ENCODE measurements at regions not wholly inside any gene's neighbourhood (a gene's known extent, or its start where the extent isn't known, plus 50 kb on each side); places are given as distances from the start of the nearest gene placed in this dataset.
A peak's percentile ranks its signal among the peaks of the same experiment; 100 is the strongest.

DNA sequence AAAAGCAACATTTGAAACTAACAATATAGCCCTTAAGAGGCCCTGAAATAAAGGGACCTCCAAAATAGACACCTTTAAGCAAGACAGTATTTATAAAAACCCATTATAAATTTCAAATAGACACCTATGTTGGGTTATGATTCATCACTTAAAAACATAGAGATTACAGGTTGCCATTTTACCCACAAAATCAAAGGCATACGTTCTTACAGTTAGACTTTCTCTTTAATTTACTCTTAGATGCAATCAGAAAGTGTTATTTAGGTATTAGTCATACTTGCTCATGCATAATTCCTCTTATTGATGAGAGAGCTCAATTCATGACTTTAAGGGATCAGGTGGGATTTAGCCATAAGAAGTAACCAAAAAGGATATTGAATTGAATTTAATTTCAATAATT is 51.5 kb upstream of the TMEM200A start:
- DNase-seq: no peak

DNA sequence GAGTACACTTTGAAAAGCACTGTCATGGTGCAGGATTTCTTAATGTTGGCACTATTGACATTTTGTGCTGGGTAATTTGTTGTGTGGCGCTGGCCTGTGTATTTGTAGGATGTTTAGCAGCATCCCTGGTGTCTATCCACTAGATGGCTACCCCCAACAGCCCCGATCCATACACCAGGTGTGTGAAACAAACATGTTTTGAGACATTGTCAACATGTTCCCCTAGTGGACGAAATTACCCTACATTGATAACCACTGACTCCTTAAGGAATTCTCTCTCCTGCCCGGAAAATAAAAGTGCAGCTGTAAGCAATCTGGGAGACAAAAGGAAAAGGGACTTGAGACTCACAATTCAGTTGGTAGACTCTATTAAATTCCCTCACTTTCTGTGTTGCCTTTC is 52.6 kb upstream of the TMEM200A start:
- DNase-seq: no peak

DNA sequence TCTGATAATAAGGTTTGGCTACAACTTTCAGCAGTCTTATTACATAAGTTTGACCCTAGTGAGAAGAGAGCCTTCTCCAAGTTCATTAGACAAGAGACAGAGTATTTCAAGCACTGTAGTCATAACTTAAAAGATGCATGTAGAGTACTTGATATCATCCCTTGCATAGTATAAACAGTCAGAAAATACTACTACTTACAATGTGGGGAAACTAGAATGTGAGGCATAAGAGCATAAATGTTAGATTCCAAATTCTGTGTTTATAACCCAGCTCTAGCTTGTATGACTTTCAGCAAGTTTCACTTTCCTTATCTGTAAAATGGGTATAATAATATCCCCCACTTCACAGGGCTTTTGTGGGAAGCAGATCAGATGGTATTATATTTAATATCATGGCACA is 56.8 kb upstream of the TMEM200A start:
- DNase-seq: no peak

DNA sequence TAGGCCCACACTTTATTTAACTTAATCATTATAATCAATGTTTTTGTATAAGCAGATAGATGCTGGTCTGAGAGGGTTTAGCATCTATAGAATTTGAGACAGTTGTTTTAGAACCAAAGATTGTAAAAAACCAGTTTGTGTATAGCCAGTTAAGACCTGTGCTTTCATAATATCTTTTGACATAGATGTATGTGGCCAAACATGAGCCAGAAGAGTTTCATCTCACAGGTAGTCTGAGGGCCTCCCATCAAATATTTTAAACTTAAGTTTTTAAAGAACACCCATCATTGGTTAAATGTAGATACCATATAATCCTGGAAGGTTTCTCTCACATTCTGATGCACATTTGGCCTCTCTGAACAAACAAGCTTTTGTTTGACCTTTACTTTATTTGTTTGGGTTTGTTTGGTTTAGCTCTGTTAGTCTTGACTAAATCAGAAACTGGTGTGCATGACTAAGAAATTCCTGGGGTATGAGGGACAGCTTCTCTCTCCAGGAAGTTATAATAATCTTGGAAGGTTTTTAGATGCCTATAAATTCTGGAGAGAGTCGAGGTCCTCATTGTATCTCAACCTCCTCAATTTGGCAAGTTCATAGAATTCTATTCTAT is 58.0 kb upstream of the TMEM200A start:
- no peak for DNase-seq

DNA sequence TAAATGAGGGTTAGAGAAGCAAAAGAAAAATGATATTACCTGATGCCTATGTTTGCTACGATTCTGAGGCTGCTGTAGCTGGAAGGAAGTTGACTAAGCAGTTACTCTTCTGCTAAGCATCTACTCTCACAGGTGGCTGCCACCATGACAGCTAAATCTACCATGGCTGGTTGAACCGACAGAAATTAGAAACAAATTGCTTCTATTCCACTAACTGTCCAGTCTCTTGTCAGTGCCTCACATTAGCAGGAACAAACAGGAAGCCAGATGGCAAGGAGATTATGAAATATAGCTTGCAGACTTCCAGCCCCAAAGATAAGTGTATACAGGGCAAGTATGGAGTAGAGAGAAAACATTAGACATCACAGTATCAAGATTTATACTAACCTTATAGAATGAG is 59.4 kb upstream of the TMEM200A start:
- DNase-seq: peak; percentile 77 to 84

DNA sequence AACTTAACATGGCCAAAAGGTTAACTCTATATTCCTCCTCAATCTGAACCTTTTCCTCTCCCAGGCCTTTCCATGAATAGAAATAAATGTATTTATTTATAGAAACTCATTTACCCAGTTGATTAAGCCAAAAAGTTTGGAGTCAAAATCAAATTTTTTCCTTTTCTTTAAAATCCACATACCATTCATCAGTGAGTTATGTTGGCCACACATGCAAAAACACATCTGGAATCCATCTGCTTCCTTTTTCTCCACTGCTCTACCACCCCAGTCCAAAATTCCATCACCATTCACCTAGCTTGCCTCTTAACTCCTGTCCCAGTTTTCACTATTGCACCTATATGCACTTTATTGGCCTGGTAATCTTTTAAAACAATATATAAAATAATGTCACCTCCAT is 62.4 kb upstream of the TMEM200A start:
- DNase-seq: no peak

DNA sequence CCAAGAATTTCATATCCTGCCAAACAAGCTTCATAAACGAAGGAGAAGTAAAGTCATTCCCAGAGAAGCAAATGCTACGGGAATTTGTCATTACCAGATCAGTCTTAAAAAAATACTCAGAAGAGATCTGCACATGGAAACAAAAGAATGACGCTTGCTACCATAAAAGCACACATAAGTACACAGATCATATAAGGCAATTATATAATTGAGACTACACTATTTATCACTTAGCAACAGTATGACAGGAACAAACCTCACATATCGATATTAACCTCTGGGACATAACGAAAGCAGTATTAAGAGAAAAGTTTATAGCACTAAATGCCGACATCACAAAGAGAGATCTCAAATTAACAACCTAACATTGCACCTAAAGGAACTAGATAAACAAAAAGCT is 67.6 kb upstream of the TMEM200A start:
- no peak for DNase-seq

DNA sequence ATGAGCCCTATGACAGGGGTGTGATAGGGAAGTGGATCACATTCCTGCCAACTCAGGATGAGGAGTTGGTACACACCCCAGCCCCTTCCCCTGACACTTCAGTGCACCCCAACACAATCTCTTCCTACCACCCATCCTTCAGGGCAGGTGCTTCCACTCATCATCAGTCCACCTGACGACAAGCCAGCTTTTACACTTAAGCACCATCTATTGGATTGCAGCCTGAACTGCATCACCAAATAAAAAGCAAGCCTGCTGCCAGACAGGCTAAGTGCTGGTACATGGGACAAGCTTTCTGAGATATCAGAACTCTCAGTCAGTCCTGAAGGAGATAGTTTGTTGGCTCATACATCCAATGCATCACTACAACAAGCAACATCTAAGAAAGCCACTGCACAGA is 69.0 kb upstream of the TMEM200A start:
- DNase-seq: no peak

DNA sequence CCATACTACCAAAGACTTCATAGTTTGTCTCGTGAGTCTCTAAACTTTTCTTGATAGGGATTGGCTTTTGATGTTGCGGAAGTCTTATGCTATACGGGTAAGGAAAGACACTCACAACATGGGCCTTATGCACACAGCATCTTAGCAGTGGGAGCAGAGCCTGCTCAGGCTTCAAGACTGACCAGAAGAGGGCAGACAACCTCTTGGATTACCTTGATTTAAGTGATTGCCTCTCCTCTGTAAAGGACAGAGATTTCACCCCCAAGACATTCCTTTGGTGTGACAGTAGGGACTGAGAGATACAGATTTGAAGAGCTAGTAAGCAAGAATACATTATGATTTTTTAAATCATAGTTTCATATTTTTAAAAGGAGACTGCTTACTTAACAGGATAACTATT is 71.0 kb upstream of the SAMD3 start:
- DNase-seq: peak; percentile 38 to 55

DNA sequence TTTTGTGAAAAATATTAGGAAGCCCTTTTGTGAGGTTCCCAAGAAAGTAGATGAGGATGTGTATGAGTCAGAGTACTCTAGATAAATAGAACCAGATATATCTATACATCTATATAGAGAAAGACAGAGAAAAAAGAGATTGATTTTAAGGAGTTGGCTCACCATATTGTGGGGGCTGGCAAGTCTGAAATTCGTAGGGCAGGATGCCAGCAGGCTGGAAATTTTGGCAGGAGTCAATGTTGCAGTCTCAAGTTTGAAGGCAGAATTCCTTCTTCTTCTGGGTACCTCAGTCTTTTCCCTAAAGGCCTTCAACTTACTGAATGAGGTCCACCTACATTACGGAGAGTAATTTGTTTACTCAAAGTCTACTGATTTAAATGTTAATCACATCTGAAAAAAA is 65.3 kb upstream of the SAMD3 start:
- DNase-seq: no peak

DNA sequence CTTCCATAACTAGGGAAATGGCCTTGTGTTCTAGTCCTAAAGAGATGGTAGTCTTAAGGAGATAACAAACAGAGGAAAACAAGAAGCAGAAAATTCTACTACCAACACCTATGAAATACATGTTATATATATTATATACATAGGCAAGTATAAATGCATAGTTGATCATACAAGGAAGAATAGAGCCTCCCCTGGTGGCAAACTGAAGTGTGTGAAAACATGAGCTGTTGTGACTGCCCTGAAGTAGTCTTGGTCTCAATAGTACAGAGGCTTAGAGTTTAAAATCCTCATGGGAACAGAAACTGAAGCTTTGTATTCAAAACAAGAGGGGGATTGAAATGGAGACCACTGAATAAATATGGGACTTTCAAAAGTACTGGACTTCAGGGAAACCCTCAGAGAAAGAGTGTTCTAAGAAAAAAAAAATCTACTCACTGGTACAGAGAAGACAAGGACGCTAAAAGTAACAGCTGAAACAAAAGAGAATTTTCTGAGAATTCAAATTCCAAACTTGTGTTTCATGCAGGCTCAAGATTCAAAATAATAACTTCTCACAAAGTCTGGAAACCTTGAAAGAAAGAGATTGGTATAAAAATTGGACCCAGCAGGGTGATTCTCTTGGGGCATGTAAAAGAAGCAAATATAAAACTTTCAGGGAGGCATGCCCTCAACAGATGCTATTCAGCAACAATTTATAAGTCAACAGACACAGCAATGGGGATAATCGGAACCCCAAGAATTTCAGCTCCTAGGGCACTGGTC is 59.7 kb upstream of the SAMD3 start:
- DNase-seq: peak; percentile 44 to 53

DNA sequence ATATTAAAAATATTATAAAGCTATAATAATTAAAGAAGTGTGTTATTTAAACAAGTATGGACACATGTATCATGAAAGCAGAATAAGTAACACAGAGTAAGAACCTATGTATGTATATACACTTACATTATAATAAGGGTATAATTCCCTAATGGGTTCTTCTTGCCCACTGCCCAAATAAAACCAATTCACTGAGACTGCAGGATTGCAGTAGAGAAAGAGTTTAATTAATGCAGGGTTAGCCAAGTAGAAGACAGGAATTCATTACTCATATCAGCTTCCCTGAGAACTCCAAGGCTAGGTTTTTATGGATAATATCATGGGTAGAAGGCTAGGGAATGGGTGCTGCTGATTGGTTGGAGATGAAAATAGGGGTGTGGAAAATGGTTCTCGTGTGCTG is 53.8 kb upstream of the SAMD3 start:
- DNase-seq: no peak

DNA sequence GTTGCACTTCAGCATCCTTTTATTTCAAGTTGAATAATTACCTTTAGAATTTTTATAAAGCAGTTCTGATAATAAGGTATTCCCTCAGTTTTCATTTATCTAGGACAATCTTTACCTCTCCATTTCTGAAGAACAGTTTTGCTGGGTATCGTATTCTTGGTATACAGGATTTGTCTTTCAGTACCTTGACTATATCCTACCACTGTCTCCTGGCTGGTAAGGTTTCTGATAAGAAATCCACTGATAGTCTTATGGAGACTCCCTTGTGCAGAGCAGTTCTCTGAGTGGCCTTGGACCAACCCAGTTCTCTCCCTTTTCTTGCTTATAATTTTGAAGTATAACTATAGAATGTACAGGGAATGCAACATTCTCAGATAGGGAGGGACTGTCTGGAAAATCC is 51.3 kb upstream of the SAMD3 start:
- DNase-seq: no peak

Measured in Kasumi-1 (cell line).